H1 (cell line): ENCODE measurements at regions not wholly inside any gene's neighbourhood (a gene's known extent, or its start where the extent isn't known, plus 50 kb on each side); places are given as distances from the start of the nearest gene placed in this dataset.

Source experiments
- ASH2L ChIP-seq: fragments of 200-600, 300-600 bp; sonication (generic); IDR thresholded peaks from one replicate; pipeline ENCODE4 v1.7.1; 2017; ENCODE audit warnings: low read length
- SRF ChIP-seq: IDR thresholded peaks from 2 replicates; pipeline ENCODE4 v1.6.1; 2011; ENCODE audit warnings: mild to moderate bottlenecking, low read depth, low read length, moderate library complexity

GRCh38 chr4:20393486-20394100 is 141.9 kb downstream of the SLIT2 start (continued):
- TF ChIP-seq ASH2L, result no peak
- no peak for TF ChIP-seq SRF
- TF ChIP-seq, all 59 proteins: peak for 0
